Jurkat, Clone E6-1 (cell line): ENCODE measurements at regions not wholly inside any gene's neighbourhood (a gene's known extent, or its start where the extent isn't known, plus 50 kb on each side); places are given as distances from the start of the nearest gene placed in this dataset.

Experiments used
- DNase-seq: peaks from one replicate; pipeline ENCODE4 v3.0.0-alpha.2; 2011; ENCODE audit warnings: low read depth, low spot score
- H3K4me3 ChIP-seq: 2 replicates; pipeline ENCODE4 v1.5.1; 2011; ENCODE audit warnings: mild to moderate bottlenecking, low read length, control low read depth, moderate library complexity

GRCh38 chr5:167755420-167755819 lies 536.0 kb upstream of the WWC1 start:
- no peak overlapping the region for H3K4me3 ChIP-seq
- no peak for DNase-seq

- DNase-seq = no peak
- H3K4me3 ChIP-seq = no peak overlapping the region
Observed at GRCh38 chr5:167759057-167759821, 532.2 kb upstream of the WWC1 start.

GRCh38 chr5:167763772-167764171 lies 527.7 kb upstream of the WWC1 start:
- DNase-seq = no peak
- no peak overlapping the region for H3K4me3 ChIP-seq

GRCh38 chr5:167764641-167765289 lies 526.7 kb upstream of the WWC1 start:
- no peak for DNase-seq
- no peak overlapping the region for H3K4me3 ChIP-seq

- no peak for DNase-seq
- H3K4me3 ChIP-seq = no peak overlapping the region
Observed at GRCh38 chr5:167765352-167765751, 526.1 kb upstream of the WWC1 start.

GRCh38 chr5:167766957-167767356 lies 524.5 kb upstream of the WWC1 start:
- DNase-seq = no peak

GRCh38 chr5:167767795-167768194 lies 523.6 kb upstream of the WWC1 start:
- no peak for DNase-seq

More at GRCh38 chr5:167766957-167767356, 524.5 kb upstream of the WWC1 start:
- no peak overlapping the region for H3K4me3 ChIP-seq

GRCh38 chr5:167769846-167770413 lies 521.5 kb upstream of the WWC1 start:
- no peak for DNase-seq
- no peak overlapping the region for H3K4me3 ChIP-seq

More at GRCh38 chr5:167767795-167768194, 523.6 kb upstream of the WWC1 start:
- H3K4me3 ChIP-seq = no peak overlapping the region

GRCh38 chr5:167770461-167770860 lies 521.0 kb upstream of the WWC1 start:
- H3K4me3 ChIP-seq = no peak overlapping the region
- DNase-seq = no peak

GRCh38 chr5:167771571-167771970 lies 519.9 kb upstream of the WWC1 start:
- DNase-seq = no peak
- no peak overlapping the region for H3K4me3 ChIP-seq

- H3K4me3 ChIP-seq = no peak overlapping the region
Observed at GRCh38 chr5:167773668-167774301, 517.7 kb upstream of the WWC1 start.

GRCh38 chr5:167777746-167778145 lies 513.7 kb upstream of the WWC1 start:
- H3K4me3 ChIP-seq = no peak overlapping the region
- DNase-seq = no peak

More at GRCh38 chr5:167773668-167774301, 517.7 kb upstream of the WWC1 start:
- DNase-seq = no peak

- no peak overlapping the region for H3K4me3 ChIP-seq
- DNase-seq = no peak
Observed at GRCh38 chr5:167778228-167778627, 513.2 kb upstream of the WWC1 start.

GRCh38 chr5:167779644-167780043 lies 511.8 kb upstream of the WWC1 start:
- DNase-seq = no peak
- H3K4me3 ChIP-seq = no peak overlapping the region

- no peak for DNase-seq
- no peak overlapping the region for H3K4me3 ChIP-seq
Observed at GRCh38 chr5:167780177-167780576, 511.3 kb upstream of the WWC1 start.

GRCh38 chr5:167783145-167783817 lies 508.2 kb upstream of the WWC1 start:
- H3K4me3 ChIP-seq = no peak overlapping the region
- no peak for DNase-seq

GRCh38 chr5:167785106-167785505 lies 506.3 kb upstream of the WWC1 start:
- H3K4me3 ChIP-seq = no peak overlapping the region
- no peak for DNase-seq

GRCh38 chr5:167785901-167786300 lies 505.5 kb upstream of the WWC1 start:
- DNase-seq = no peak
- H3K4me3 ChIP-seq = no peak overlapping the region

- no peak for DNase-seq
Observed at GRCh38 chr5:167786871-167787578, 504.4 kb upstream of the WWC1 start.

More at GRCh38 chr5:167786871-167787578, 504.4 kb upstream of the WWC1 start:
- H3K4me3 ChIP-seq = no peak overlapping the region
